H1 (cell line): ENCODE measurements at regions not wholly inside any gene's neighbourhood (a gene's known extent, or its start where the extent isn't known, plus 50 kb on each side); places are given as distances from the start of the nearest gene placed in this dataset.

Experiments
- CTCF ChIA-PET: fragments of 300-600 bp; sonication (Branson Sonifier 250); formaldehyde crosslinking; loops from one replicate; lab custom pipeline; 2021; ENCODE audit not compliant: partially characterized antibody; lab: Charles Lee
- POLR2A ChIA-PET: fragments of 300-600 bp; sonication (Branson Sonifier 250); formaldehyde crosslinking; loops from one replicate; lab custom pipeline; 2021; ENCODE audit warnings: inconsistent platforms; ENCODE audit not compliant: partially characterized antibody; lab: Charles Lee
- DNase-seq, 2 experiments: peaks; one replicate each; pipeline versions ENCODE4 v3.0.0 to v3.0.0-alpha.2; 2010 to 2022; ENCODE audit warnings: low spot score in 2 of 2, low read depth in 1 of 2, mixed read lengths in 1 of 2
- FAIRE-seq: peaks from 2 replicates; lab custom pipeline; 2011; peaks lifted over from hg19 to GRCh38; lab: Jason Lieb, UNC
- H2AFZ ChIP-seq: 2 replicates; pipeline ENCODE4 v1.8.1; 2012; ENCODE audit warnings: low read length, inconsistent platforms
- H2AK5ac ChIP-seq: 2 replicates; pipeline ENCODE4 v1.6.1; 2013; ENCODE audit warnings: low read depth, low read length
- H2BK120ac ChIP-seq: replicated peaks from 2 replicates; pipeline ENCODE3; 2013; ENCODE audit warnings: low read depth, low read length, inconsistent platforms
- H2BK12ac ChIP-seq: 2 replicates; pipeline ENCODE4 v1.6.1; 2013; ENCODE audit warnings: low read depth, low read length
- H2BK15ac ChIP-seq: 2 replicates; pipeline ENCODE4 v1.6.1; 2013; ENCODE audit warnings: low read length
- H2BK20ac ChIP-seq: 2 replicates; pipeline ENCODE4 v1.6.1; 2013; ENCODE audit warnings: low read length
- H2BK5ac ChIP-seq: 2 replicates; pipeline ENCODE4 v1.6.1; 2013; ENCODE audit warnings: low read depth, low read length
- H3K14ac ChIP-seq: 2 replicates; pipeline ENCODE4 v1.6.1; 2013; ENCODE audit warnings: inconsistent platforms; ENCODE audit not compliant: insufficient read length
- H3K18ac ChIP-seq: 2 replicates; pipeline ENCODE4 v1.6.1; 2013; ENCODE audit warnings: low read length; ENCODE audit errors: extremely low read depth
- H3K23ac ChIP-seq: 2 replicates; pipeline ENCODE4 v1.6.1; 2013; ENCODE audit warnings: inconsistent platforms; ENCODE audit not compliant: insufficient read length
- H3K23me2 ChIP-seq: 2 replicates; pipeline ENCODE4 v1.6.1; 2013; ENCODE audit warnings: low read depth, low read length
- H3K27ac ChIP-seq: 2 replicates; pipeline ENCODE4 v1.6.1; 2011; ENCODE audit warnings: low read depth, low read length, inconsistent platforms
- H3K27me3 ChIP-seq, 4 experiments: replicated peaks in 1 of 4; 1 replicate in 1 of 4; 2 replicates in 3 of 4; pipeline versions ENCODE4 v1.6.1 to v1.8.1; 2011 to 2013; ENCODE audit warnings: low read length in 3 of 4, mild to moderate bottlenecking in 3 of 4, inconsistent platforms in 2 of 4, mixed read lengths in 2 of 4, moderate library complexity in 1 of 4; ENCODE audit not compliant: control insufficient read depth in 3 of 4, insufficient read depth in 3 of 4; ENCODE audit errors: extremely low read depth in 1 of 4
- H3K36me3 ChIP-seq, 4 experiments: 2 replicates each; pipeline versions ENCODE4 v1.6.1 to v1.8.1; 2011 to 2013; ENCODE audit warnings: mild to moderate bottlenecking in 4 of 4, low read length in 3 of 4, moderate library complexity in 2 of 4, control low read depth in 1 of 4, inconsistent platforms in 1 of 4; ENCODE audit not compliant: insufficient read depth in 4 of 4, control insufficient read depth in 2 of 4
- H3K4ac ChIP-seq: replicated peaks from 2 replicates; pipeline ENCODE3; 2013; ENCODE audit warnings: low read length, low read depth, mixed read lengths, inconsistent platforms; ENCODE audit not compliant: insufficient read length
- H3K4me1 ChIP-seq, 4 experiments: replicated peaks in 1 of 4; 1 replicate in 1 of 4; 2 replicates in 3 of 4; pipeline versions ENCODE4 v1.6.1 to v1.8.1; 2011 to 2013; ENCODE audit warnings: low read length in 3 of 4, inconsistent platforms in 2 of 4, mixed read lengths in 1 of 4; ENCODE audit not compliant: insufficient read depth in 4 of 4, control insufficient read depth in 3 of 4
- H3K4me2 ChIP-seq, 2 experiments: 2 replicates each; pipeline versions ENCODE4 v1.6.1 to v1.8.1; 2011 to 2013; ENCODE audit warnings: low read depth in 2 of 2, low read length in 2 of 2, control low read depth in 1 of 2, inconsistent platforms in 1 of 2, mild to moderate bottlenecking in 1 of 2; ENCODE audit not compliant: insufficient read depth in 1 of 2
- H3K4me3 ChIP-seq, 4 experiments: fragments of 200-600, 300-600 bp in 1 of 4; sonication (generic), shearing (Covaris generic), sonication (Bioruptor Twin) in 1 of 4; 2 replicates each; pipeline versions ENCODE4 v1.5.1 to v1.8.1; 2011 to 2016; ENCODE audit warnings: low read length in 4 of 4, low read depth in 3 of 4, control low read depth in 2 of 4, inconsistent platforms in 2 of 4, mild to moderate bottlenecking in 2 of 4, mixed read lengths in 1 of 4, moderate library complexity in 1 of 4; ENCODE audit not compliant: insufficient read depth in 2 of 4; ENCODE audit errors: extremely low read depth in 1 of 4
- H3K56ac ChIP-seq: replicated peaks from 2 replicates; pipeline ENCODE3; 2013; ENCODE audit warnings: low read depth, mild to moderate bottlenecking, mixed read lengths, low read length, inconsistent platforms; ENCODE audit not compliant: insufficient read length
- H3K79me1 ChIP-seq: 2 replicates; pipeline ENCODE4 v1.6.1; 2013; ENCODE audit warnings: low read depth, low read length, control low read depth
- H3K79me2 ChIP-seq, 2 experiments: 2 replicates each; pipeline versions ENCODE4 v1.6.1 to v1.8.1; 2012 to 2013; ENCODE audit warnings: low read length in 2 of 2, mild to moderate bottlenecking in 2 of 2, inconsistent platforms in 1 of 2; ENCODE audit not compliant: insufficient read depth in 2 of 2, control insufficient read depth in 1 of 2
- H3K9ac ChIP-seq, 4 experiments: replicated peaks in 1 of 4; 1 replicate in 1 of 4; 2 replicates in 3 of 4; pipeline versions ENCODE4 v1.6.1 to v1.8.1; 2011 to 2013; ENCODE audit warnings: low read depth in 3 of 4, low read length in 3 of 4, control low read depth in 2 of 4, mild to moderate bottlenecking in 2 of 4, moderate library complexity in 2 of 4, inconsistent platforms in 1 of 4; ENCODE audit errors: extremely low read depth in 1 of 4
- H3K9me3 ChIP-seq, 2 experiments: 2 replicates each; pipeline versions ENCODE4 v1.6.1 to v1.8.1; 2012 to 2013; ENCODE audit warnings: mild to moderate bottlenecking in 2 of 2, moderate library complexity in 2 of 2, control low read depth in 1 of 2, inconsistent platforms in 1 of 2, low read depth in 1 of 2, low read length in 1 of 2, mixed read lengths in 1 of 2; ENCODE audit not compliant: insufficient read depth in 2 of 2
- H4K20me1 ChIP-seq, 2 experiments: replicated peaks in 1 of 2; 2 replicates each; pipeline versions ENCODE3 to v1.8.1; 2011 to 2013; ENCODE audit warnings: inconsistent platforms in 2 of 2, low read length in 2 of 2, mild to moderate bottlenecking in 1 of 2; ENCODE audit not compliant: insufficient read depth in 2 of 2, control insufficient read depth in 1 of 2
- H4K5ac ChIP-seq: 2 replicates; pipeline ENCODE4 v1.6.1; 2013; ENCODE audit warnings: low read length, low read depth, mixed read lengths, inconsistent platforms; ENCODE audit not compliant: insufficient read length
- H4K8ac ChIP-seq: 2 replicates; pipeline ENCODE4 v1.8.0; 2013; ENCODE audit warnings: mild to moderate bottlenecking, moderate library complexity, low read length, inconsistent platforms; ENCODE audit not compliant: insufficient read depth; ENCODE audit errors: extremely low read depth
- H4K91ac ChIP-seq: replicated peaks from 2 replicates; pipeline ENCODE3; 2013; ENCODE audit warnings: low read length, mixed read lengths, inconsistent platforms; ENCODE audit not compliant: insufficient read length
- PHF8 ChIP-seq: fragments of 200-600 bp; sonication (generic); conservative IDR thresholded peaks from 2 replicates; pipeline ENCODE4 v1.7.1; 2012; ENCODE audit warnings: low read depth, mild to moderate bottlenecking, inconsistent platforms, low read length, moderate library complexity
- RNF2 ChIP-seq: fragments of 200-900, 300-1000 bp; sonication (generic); IDR thresholded peaks from 2 replicates; pipeline ENCODE4 v1.7.1; 2016; ENCODE audit warnings: borderline replicate concordance, low read depth, mild to moderate bottlenecking, antibody characterized with exemption, low read length; ENCODE audit not compliant: poor library complexity, severe bottlenecking; ENCODE audit errors: missing control alignments
- SP1 ChIP-seq: IDR thresholded peaks from 2 replicates; pipeline ENCODE4 v1.6.1; 2011; ENCODE audit warnings: low read depth, low read length
- WGBS, 2 experiments: shearing (Covaris generic) in 1 of 2; methylation state at CpG; one replicate each; pipeline versions ENCODE4 v1.1.6 to v1.1.7; 2013 to 2015; ENCODE audit warnings: low lambda C conversion rate in 2 of 2, mixed read lengths in 2 of 2, inconsistent platforms in 1 of 2, low coverage in 1 of 2, missing lambda C conversion rate in 1 of 2; ENCODE audit not compliant: insufficient replicate concordance in 2 of 2, insufficient coverage in 1 of 2, insufficient read length in 1 of 2; ENCODE audit errors: extremely low coverage in 1 of 2, missing lambda C conversion rate in 1 of 2; 5-methylcytosine and 5-hydroxymethylcytosine counted together

GRCh38 chr9:22863106-22863505, 416.5 kb downstream of the DMRTA1 start:
- no peak overlapping the region for H2AK5ac ChIP-seq
- H3K14ac ChIP-seq: no peak overlapping the region
- H4K91ac ChIP-seq: no peak overlapping the region
- no peak overlapping the region for H3K9ac ChIP-seq
- no peak overlapping the region for H2BK5ac ChIP-seq
- no peaks in the 10 kb centered on the region for H4K20me1 ChIP-seq
- H3K23ac ChIP-seq: no peak overlapping the region
- H3K4me1 ChIP-seq: no peaks in the 10 kb centered on the region
- no peak overlapping the region for H2BK12ac ChIP-seq
- no peak for TF ChIP-seq PHF8
- TF ChIP-seq RNF2: no peak
- TF ChIP-seq SP1: no peak
- TF ChIP-seq, all 59 proteins: peak for 0
- no peaks in the 10 kb centered on the region for H3K79me1 ChIP-seq
- H2BK120ac ChIP-seq: no peak overlapping the region
- no peaks in the 10 kb centered on the region for H3K27me3 ChIP-seq
- no peak overlapping the region for H4K5ac ChIP-seq
- no peak overlapping the region for H3K27ac ChIP-seq
- H3K23me2 ChIP-seq: no peaks in the 10 kb centered on the region
- no peak overlapping the region for H2BK20ac ChIP-seq
- no peak overlapping the region for H3K4ac ChIP-seq
- no peaks in the 10 kb centered on the region for H3K79me2 ChIP-seq
- no peak overlapping the region for H3K4me3 ChIP-seq
- POLR2A ChIA-PET: no interaction called here
- H4K8ac ChIP-seq: no peak overlapping the region
- H3K4me2 ChIP-seq: no peak overlapping the region
- no peaks in the 10 kb centered on the region for H3K36me3 ChIP-seq
- FAIRE-seq (no peak), DNase-seq (no peak)
- 93% methylated on average over 25 of the region's 25 CpGs; no CpG with 5 or more reads in 1 of the 2 experiments for WGBS, 2 experiments
- no peak overlapping the region for H3K56ac ChIP-seq
- no peak overlapping the region for H2BK15ac ChIP-seq
- no peak overlapping the region for H2AFZ ChIP-seq
- H3K9me3 ChIP-seq: peaks cover 0 to 5% of the 10 kb centered on the region in 2 experiments; a peak in 1 of 4 replicates
- no peak overlapping the region for H3K18ac ChIP-seq
- CTCF ChIA-PET: interaction anchor here (0.8 to 1.4 kb wide), 2 partner anchors 15 to 20 kb away, joined by 3 to 5 read pairs; no protein-coding TSS in a partner anchor
